ENCODE measurements at regions not wholly inside any gene's neighbourhood (a gene's known extent, or its start where the extent isn't known, plus 50 kb on each side); places are given as distances from the start of the nearest gene placed in this dataset.

- 0% methylated on average over 6 of the region's 6 CpGs for WGBS (ENCODE audit: insufficient coverage, low coverage, missing lambda C conversion rate)
- Histone ChIP-seq H2AFZ (ENCODE audit: low read depth, low read length) (no peak overlapping the region), H3K9me1 (ENCODE audit: control insufficient read depth, insufficient read depth, low read length) (no peaks in the 10 kb centered on the region), H3K27ac (ENCODE audit: extremely low read depth, low read depth, low read length) (no peak overlapping the region), H3K4me2 (ENCODE audit: insufficient read depth, low read length) (no peak overlapping the region), H3K4me3 (no peak overlapping the region), H3K4me1 (replicated peaks in 1 of 2; ENCODE audit: control insufficient read depth in 2 of 2, insufficient read depth in 2 of 2, low read length in 2 of 2) (no peaks in the 10 kb centered on the region; a peak in 1 of 5 replicates), H3K79me2 (ENCODE audit: control insufficient read depth, insufficient read depth, low read length) (no peaks in the 10 kb centered on the region), H4K20me1 (replicated peaks; ENCODE audit: control insufficient read depth, insufficient read depth, low read length) (no peaks in the 10 kb centered on the region), H3K36me3 (ENCODE audit: control insufficient read depth, insufficient read depth, low read length) (no peaks in the 10 kb centered on the region), H3K27me3 (ENCODE audit: control insufficient read depth in 2 of 2, insufficient read depth in 2 of 2, low read length in 2 of 2) (peaks cover 11 to 40% of the 10 kb centered on the region in 2 experiments; a peak in 4 of 5 replicates), H3K9ac (ENCODE audit: insufficient read depth in 1 of 2, low read depth in 2 of 2, low read length in 2 of 2) (no peak overlapping the region), H3K9me3 (replicated peaks; ENCODE audit: control insufficient read depth, insufficient read depth, low read depth, low read length) (no peaks in the 10 kb centered on the region)
- CTCF ChIA-PET (ENCODE audit: low intra/inter-chr PET ratio): no interaction called here
- intact Hi-C loops (cut with micrococcal nuclease) (no loop called here), in situ Hi-C loops (cut with MboI) (no loop called here)
- ATAC-seq: no peak
- no peak for FAIRE-seq
- BruUV-seq (replicated peaks): no TSS peak
- DNase-seq (ENCODE audit: extremely low read depth in 1 of 4, low spot score in 3 of 4): no peak
- POLR2A ChIA-PET: no interaction called here
- TF ChIP-seq RB1 (IDR thresholded peaks at IDR 0.05; ENCODE audit: low read depth) (no peak), ZBTB40 (IDR thresholded peaks at IDR 0.05) (no peak), ZBTB40 (CRISPR knock-in tag; IDR thresholded peaks at IDR 0.05) (no peak), IRF9 (tag; IDR thresholded peaks at IDR 0.05) (no peak), NKRF (IDR thresholded peaks at IDR 0.05; ENCODE audit: borderline replicate concordance) (no peak), NFYB (IDR thresholded peaks at IDR 0.05; ENCODE audit: extremely low read depth, insufficient read length) (no peak), ZNF12 (CRISPR knock-in tag; IDR thresholded peaks at IDR 0.05) (no peak), TAL1 (IDR thresholded peaks at IDR 0.05) (no peak), ATF2 (CRISPR knock-in tag; IDR thresholded peaks at IDR 0.05) (no peak), BCOR (IDR thresholded peaks at IDR 0.05) (no peak)
Measured at GRCh38 chr10:29961351-29961750, 98.0 kb downstream of the JCAD start.

Data from K562 (cell line).